ENCODE measurements at regions not wholly inside any gene's neighbourhood (a gene's known extent, or its start where the extent isn't known, plus 50 kb on each side); places are given as distances from the start of the nearest gene placed in this dataset.
"Not testable (repeated sequence)": the region's sequence is repeated elsewhere in the genome, so short reads cannot be mapped to it uniquely, and the experiment has no call there.

GRCh38 chr6:11380549-11380948 is 148.1 kb upstream of the NEDD9 start:
- DNase-seq = no peak

GRCh38 chr6:11379805-11380204 is 147.3 kb upstream of the NEDD9 start:
- no peak for DNase-seq

GRCh38 chr6:11378639-11379038 is 146.2 kb upstream of the NEDD9 start:
- no peak for DNase-seq

GRCh38 chr6:11374036-11375010 is 141.9 kb upstream of the NEDD9 start:
- no peak for DNase-seq

DNA sequence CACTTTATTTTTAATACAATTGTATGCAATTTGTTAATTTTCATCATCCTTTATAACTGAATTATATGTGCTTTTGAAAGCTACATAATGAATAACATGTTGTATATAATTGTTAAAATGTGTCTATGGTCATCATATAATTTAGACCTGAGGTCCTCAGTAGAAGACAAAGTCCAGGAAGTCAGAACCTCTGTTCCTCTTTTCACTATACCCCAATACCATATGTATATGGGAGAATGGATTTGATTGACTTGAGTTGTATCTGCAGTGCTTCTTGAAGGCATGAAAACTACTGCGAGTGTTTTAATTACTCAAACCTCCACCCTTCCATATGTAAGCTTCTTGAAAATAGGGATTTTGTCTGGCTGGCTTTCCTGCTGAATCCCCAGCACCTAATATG is 140.7 kb upstream of the NEDD9 start:
- DNase-seq = no peak

- DNase-seq = not testable (repeated sequence)
Measured at GRCh38 chr6:11372186-11372790, 139.8 kb upstream of the NEDD9 start.

DNA sequence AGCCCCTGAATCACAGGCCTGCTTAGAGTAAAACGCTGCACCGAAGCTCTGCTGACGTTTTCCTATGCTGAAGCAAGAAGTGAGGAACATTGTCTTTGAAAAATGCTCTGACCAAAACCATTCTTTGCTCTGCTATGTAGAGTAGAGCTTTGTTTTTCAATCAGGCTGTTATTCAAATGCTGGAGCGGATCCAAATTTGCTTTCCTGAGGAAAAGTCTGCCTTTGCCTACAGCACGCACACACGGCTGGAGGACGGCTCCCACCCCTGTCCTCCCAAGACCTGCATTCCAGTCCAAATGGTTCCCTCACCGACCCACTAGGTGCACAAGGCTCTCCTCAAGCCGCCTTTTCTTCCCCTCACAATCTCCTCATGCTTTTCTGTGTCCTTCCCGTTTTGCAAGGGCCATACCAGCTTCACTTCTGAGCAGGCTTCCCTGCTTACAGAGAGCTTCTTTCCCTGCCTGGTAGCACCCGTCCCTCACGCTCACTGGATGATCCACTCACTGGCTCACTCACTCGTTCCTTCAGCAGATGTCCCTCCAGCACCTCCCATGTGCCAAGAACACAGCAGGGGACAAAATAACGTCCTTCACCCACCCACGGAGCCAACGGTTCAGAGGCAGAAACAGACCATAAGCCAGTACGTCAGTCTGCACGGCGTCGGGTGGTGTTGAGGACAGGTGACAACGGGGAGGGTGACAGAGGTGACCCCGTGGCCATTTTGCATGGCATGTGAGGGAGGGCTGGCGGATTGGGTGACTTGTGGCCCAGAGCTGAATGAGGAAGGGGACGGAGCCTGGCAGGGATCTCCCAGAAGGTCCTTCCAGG is 137.9 kb upstream of the NEDD9 start:
- no peak for DNase-seq

- no peak for DNase-seq
Measured at GRCh38 chr6:11368760-11369159, 136.3 kb upstream of the NEDD9 start.

GRCh38 chr6:11368264-11368663 is 135.8 kb upstream of the NEDD9 start:
- DNase-seq = no peak

DNA sequence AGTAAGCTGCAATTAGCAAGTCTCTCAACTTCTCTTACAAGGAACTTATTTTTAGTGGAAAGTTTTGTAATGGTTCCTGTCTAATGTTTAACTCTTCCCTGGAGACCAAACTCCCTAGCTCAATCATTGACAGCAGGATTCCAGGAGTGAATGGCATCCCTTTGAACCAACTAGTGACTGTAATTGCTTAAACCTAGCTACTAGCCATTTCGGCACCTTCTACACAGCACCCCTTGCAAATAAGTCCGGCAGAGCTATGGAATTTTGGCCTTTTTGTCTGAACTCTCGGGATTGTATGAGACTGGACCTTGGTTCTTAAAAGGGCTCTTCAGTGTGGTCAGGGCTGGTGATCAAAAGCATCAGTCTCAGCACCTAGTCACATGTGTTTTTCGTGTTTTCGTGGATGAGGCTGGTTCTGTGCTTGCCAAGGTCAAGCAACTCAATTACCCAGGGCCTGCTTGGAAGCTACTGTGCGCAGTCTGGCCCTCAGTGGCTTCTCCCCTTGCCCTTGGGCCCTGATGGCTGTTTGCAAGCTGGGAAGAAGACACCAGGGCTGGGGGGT is 135.3 kb upstream of the NEDD9 start:
- DNase-seq = no peak

GRCh38 chr6:11366934-11367637 is 134.6 kb upstream of the NEDD9 start:
- DNase-seq = no peak

DNA sequence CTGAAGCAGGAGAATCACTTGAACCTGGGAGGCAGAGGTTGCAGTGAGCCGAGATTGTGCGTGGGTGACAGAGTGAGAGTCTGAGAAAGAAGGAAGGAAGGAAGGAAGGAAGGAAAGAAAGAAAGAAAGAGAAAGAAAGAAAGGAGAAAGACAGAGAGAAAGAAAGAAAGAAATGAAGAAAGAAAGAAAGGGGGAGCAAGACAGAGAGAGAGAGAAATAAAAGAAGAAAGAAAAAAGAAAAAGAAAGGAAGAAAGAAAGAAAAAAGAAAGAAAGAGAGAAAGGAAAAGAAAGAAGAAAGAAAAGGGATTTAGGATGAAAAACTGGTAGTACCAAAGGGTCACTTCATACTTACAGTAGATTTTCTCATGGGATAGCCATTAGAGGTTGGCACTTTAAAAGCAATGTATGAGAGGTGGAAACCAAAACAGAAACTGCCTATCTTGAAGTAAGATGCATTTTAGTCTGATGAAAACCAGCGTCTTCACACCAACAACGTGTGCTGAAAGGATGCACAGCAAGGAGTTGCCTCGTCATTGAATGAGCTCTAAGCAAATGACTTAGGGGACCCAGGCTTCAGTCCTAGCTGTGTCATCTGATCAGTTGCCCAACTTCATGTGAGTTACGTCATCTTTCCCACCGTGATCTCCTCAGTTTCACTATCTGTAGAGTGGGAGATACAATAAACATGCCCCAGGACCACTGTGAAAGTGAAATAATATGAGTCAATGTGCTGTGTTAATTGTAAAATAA is 133.9 kb upstream of the NEDD9 start:
- DNase-seq = no peak

DNA sequence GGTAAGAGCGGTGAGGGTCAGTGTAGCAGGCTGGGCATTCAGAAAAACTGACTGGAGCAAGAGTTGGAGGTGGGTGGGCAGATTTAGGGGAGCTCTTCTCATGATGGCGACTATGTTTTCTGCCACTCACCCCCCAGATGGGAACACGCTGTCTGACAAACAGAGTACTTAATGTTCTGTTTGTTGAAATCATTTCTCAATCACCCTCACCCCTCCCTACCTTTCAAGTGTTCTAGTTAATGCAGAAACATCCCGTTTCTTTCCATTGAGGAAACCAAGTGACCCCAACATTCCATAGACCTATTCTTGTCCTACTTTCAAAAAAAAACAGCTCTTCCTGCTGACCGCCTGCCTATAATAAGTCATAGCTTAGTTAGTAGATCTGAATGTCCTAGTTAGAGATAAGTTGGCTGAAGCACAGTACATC is 132.5 kb upstream of the NEDD9 start:
- DNase-seq = no peak

- no peak for DNase-seq
Measured at GRCh38 chr6:11363881-11364576, 131.6 kb upstream of the NEDD9 start.

GRCh38 chr6:11362564-11362963 is 130.1 kb upstream of the NEDD9 start:
- DNase-seq = no peak

DNA sequence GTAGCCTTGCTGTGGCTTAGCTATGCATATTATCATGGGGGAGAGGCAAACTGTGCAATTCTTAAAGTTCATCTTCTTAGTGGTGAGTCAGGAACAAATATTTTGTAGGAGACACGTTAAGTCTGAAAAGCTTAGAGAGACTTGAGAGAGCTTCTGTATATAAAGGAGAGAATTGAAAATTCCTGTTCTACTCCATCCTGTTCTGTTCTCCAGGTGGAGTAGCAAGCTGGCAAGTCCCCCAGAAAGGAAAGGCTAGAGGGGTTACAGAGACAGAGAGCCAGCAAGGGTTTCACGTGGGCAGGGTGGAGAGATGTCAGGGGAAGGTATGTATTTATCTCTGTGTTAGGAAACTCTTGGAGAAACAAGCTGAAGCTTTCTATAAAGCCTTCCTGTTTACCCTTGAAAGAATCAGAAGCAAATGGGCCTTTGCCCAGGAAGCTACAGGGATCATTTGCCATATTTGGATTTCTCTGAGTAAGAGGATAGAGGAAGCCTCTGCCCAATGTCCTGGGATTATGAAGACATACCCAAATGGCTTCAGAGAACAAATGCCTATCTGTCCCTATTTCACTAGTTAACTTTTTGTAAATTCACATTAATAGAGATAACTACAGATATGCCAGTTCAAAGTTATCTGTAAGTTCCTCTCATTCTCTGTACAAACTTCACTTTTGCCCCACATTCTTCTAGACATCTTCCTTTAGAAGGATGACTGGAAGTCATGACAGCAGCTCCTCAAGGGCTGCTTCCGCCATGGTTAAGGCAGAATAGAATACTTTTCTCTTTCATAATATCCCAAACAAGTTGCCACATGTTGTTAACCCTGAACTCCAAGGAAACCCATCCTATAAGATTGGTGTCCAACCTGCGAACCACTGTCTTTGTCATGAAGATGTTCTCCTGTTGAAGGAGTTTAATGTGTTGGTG is 126.7 kb upstream of the NEDD9 start:
- no peak for DNase-seq

GRCh38 chr6:11357285-11357684 is 124.8 kb upstream of the NEDD9 start:
- DNase-seq = no peak

DNA sequence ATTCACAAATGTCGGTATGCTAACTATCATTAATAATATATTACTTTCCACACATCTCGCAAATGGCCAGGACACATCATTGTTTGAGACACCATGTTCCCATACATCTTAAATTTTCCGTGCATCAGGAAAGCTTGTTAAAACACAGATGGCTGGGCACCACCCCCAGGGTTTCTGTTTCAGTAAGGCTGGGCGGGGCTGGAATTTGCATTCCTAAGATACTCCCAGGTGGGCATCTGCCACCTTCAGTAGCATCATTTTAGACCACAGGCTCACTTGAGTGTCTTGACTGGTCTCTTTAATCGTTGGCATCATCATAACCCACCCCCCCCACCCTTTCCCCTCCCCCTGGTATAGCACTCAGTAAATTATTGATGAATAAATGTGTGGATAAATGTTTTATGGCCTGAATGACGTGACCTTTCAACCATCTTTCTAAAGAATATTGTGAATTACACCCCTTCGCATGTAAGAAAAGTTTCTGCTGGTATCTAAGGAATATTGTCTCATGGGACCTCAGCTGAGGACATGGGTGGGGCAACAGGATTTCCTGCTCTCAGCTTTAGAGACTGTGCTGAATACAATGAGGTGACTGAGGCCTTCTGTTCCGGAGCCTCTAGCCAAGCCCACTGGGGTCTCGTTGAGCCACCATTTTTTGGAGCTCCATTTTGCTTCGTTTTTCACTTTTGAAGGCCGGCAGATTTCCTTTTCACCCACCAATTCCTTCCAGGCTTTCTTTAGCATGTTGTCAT is 124.1 kb upstream of the NEDD9 start:
- DNase-seq = no peak

DNA sequence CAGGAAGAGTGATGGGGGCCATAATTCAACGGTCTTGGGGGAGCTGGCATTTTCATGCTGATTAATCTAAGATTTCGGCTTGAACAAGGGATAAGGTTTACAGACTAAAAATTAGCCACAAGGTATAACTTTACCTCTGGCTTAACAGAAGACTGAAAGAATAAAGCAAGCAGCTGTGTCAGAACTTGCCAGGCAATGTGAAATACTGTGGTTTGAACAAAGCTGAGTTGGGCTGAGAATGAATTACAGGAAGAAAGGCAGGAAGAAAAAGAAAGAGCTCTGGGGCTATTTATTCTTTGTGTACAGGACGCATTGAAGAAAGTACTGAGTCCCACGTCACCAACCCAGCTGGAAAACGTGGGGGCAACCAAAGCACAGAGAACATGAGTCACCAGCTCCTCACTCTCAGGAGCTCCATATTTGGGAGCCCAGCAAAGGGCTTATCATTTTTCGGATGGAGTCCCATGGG is 121.5 kb upstream of the NEDD9 start:
- DNase-seq = no peak
